HFFc6 (cell line): ENCODE measurements at regions not wholly inside any gene's neighbourhood (a gene's known extent, or its start where the extent isn't known, plus 50 kb on each side); places are given as distances from the start of the nearest gene placed in this dataset.

Source experiments
- DNase-seq: peaks from one replicate; pipeline ENCODE4 v3.0.0-alpha.2; 2018
- H3K27ac Mint-ChIP-seq: 2 replicates; pipeline ENCODE4 v1.8.0; 2020; ENCODE audit warnings: mild to moderate bottlenecking, mixed read lengths
- H3K27me3 Mint-ChIP-seq: 2 replicates; pipeline ENCODE4 v1.8.0; 2021; ENCODE audit warnings: mild to moderate bottlenecking, moderate library complexity, mixed read lengths; ENCODE audit not compliant: insufficient read depth
- H3K36me3 Mint-ChIP-seq: 2 replicates; pipeline ENCODE4 v1.8.0; 2021; ENCODE audit warnings: low read depth, mixed read lengths
- H3K4me1 Mint-ChIP-seq: 2 replicates; pipeline ENCODE4 v1.8.0; 2020; ENCODE audit warnings: low read depth, mixed read lengths
- H3K4me3 Mint-ChIP-seq: 2 replicates; pipeline ENCODE4 v1.8.0; 2020; ENCODE audit warnings: mild to moderate bottlenecking, moderate library complexity, mixed read lengths
- H3K9me3 Mint-ChIP-seq: 2 replicates; pipeline ENCODE4 v1.8.0; 2020; ENCODE audit warnings: mild to moderate bottlenecking, mixed read lengths
- CTCF ChIP-seq: fragments of 200-600 bp; sonication (generic); IDR thresholded peaks from 2 replicates; pipeline ENCODE4 v1.5.0; 2021; ENCODE audit warnings: antibody characterized with exemption, mild to moderate bottlenecking

- no peaks in the 10 kb centered on the region for H3K9me3 Mint-ChIP-seq
- peaks cover 5% of the 10 kb centered on the region for H3K27me3 Mint-ChIP-seq
These were observed 167.2 kb upstream of the ANK2 start for GRCh38 chr4:112882286-112882685.

GRCh38 chr4:112884406-112884805, 165.0 kb upstream of the ANK2 start:
- Mint-ChIP-seq H3K27me3 (peaks cover 5% of the 10 kb centered on the region), H3K4me3 (no peak overlapping the region), H3K27ac (no peak overlapping the region), H3K9me3 (no peaks in the 10 kb centered on the region), H3K4me1 (peaks cover 3% of the 10 kb centered on the region; the same call in 1 of the 2 replicates), H3K36me3 (no peaks in the 10 kb centered on the region)
- no peak for TF ChIP-seq CTCF
- no peak for DNase-seq

More at GRCh38 chr4:112882286-112882685, 167.2 kb upstream of the ANK2 start:
- Mint-ChIP-seq H3K36me3 (no peaks in the 10 kb centered on the region), H3K27ac (no peak overlapping the region), H3K4me3 (no peak overlapping the region), H3K4me1 (no peaks in the 10 kb centered on the region)
- DNase-seq = no peak
- TF ChIP-seq CTCF = no peak

- no peak for TF ChIP-seq CTCF
- H3K27ac Mint-ChIP-seq = no peak overlapping the region
- no peak for DNase-seq
- H3K9me3 Mint-ChIP-seq = no peaks in the 10 kb centered on the region
- no peaks in the 10 kb centered on the region for H3K36me3 Mint-ChIP-seq
- H3K4me3 Mint-ChIP-seq = no peak overlapping the region
- H3K4me1 Mint-ChIP-seq = peaks cover 8% of the 10 kb centered on the region; the same call in 1 of the 2 replicates
- peaks cover 5% of the 10 kb centered on the region for H3K27me3 Mint-ChIP-seq
These were observed 163.6 kb upstream of the ANK2 start for GRCh38 chr4:112885897-112886296.

GRCh38 chr4:112888622-112889021, 160.8 kb upstream of the ANK2 start:
- no peak overlapping the region for H3K27ac Mint-ChIP-seq
- peaks cover 8% of the 10 kb centered on the region; the same call in 1 of the 2 replicates for H3K4me1 Mint-ChIP-seq
- TF ChIP-seq CTCF = no peak
- no peak overlapping the region for H3K4me3 Mint-ChIP-seq
- DNase-seq = no peak
- no peaks in the 10 kb centered on the region for H3K36me3 Mint-ChIP-seq
- no peaks in the 10 kb centered on the region for H3K9me3 Mint-ChIP-seq
- peaks cover 4% of the 10 kb centered on the region; the same call in 1 of the 2 replicates for H3K27me3 Mint-ChIP-seq

GRCh38 chr4:112889199-112889598, 160.3 kb upstream of the ANK2 start:
- TF ChIP-seq CTCF = no peak
- peak overlapping the region; percentile 44; the same call in 1 of the 2 replicates for H3K4me3 Mint-ChIP-seq
- peaks cover 8% of the 10 kb centered on the region; the same call in 1 of the 2 replicates for H3K4me1 Mint-ChIP-seq
- no peak for DNase-seq
- H3K27ac Mint-ChIP-seq = no peak overlapping the region
- peaks cover 4% of the 10 kb centered on the region; the same call in 1 of the 2 replicates for H3K27me3 Mint-ChIP-seq
- no peaks in the 10 kb centered on the region for H3K36me3 Mint-ChIP-seq
- no peaks in the 10 kb centered on the region for H3K9me3 Mint-ChIP-seq
